ENCODE measurements at regions not wholly inside any gene's neighbourhood (a gene's known extent, or its start where the extent isn't known, plus 50 kb on each side); places are given as distances from the start of the nearest gene placed in this dataset.
"Not testable (repeated sequence)": the region's sequence is repeated elsewhere in the genome, so short reads cannot be mapped to it uniquely, and the experiment has no call there.

- no peaks in the 10 kb centered on the region for H3K27me3 ChIP-seq
- H3K4me3 ChIP-seq = no peak overlapping the region
- no peak for TF ChIP-seq POLR2A (IDR thresholded peaks at IDR 0.05)
- H3K4me1 ChIP-seq = no peaks in the 10 kb centered on the region
- no peak for DNase-seq
- H3K27ac ChIP-seq = no peak overlapping the region
- H3K9me3 ChIP-seq = no peaks in the 10 kb centered on the region
- no peaks in the 10 kb centered on the region for H3K36me3 ChIP-seq
Observed at GRCh38 chr14:59017285-59017965, 171.0 kb upstream of the DAAM1 start.

- Histone ChIP-seq H3K4me3 (no peak overlapping the region), H3K27me3 (no peaks in the 10 kb centered on the region), H3K36me3 (no peaks in the 10 kb centered on the region), H3K27ac (no peak overlapping the region), H3K4me1 (no peaks in the 10 kb centered on the region), H3K9me3 (no peaks in the 10 kb centered on the region)
- TF ChIP-seq CTCF (IDR thresholded peaks at IDR 0.05) = no peak
- no peak for TF ChIP-seq POLR2A (IDR thresholded peaks at IDR 0.05)
- no peak for DNase-seq
Observed at GRCh38 chr14:59018460-59018859, 170.0 kb upstream of the DAAM1 start.

- no peak overlapping the region for H3K4me3 ChIP-seq
- TF ChIP-seq POLR2A (IDR thresholded peaks at IDR 0.05) (no peak), CTCF (IDR thresholded peaks at IDR 0.05) (no peak)
- H3K27ac ChIP-seq = no peak overlapping the region
- DNase-seq = no peak
- H3K36me3 ChIP-seq = no peaks in the 10 kb centered on the region
- H3K4me1 ChIP-seq = no peaks in the 10 kb centered on the region
- no peaks in the 10 kb centered on the region for H3K27me3 ChIP-seq
- H3K9me3 ChIP-seq = no peaks in the 10 kb centered on the region
Observed at GRCh38 chr14:59018978-59019377, 169.5 kb upstream of the DAAM1 start.

- H3K36me3 ChIP-seq = no peaks in the 10 kb centered on the region
- DNase-seq = no peak
Observed at GRCh38 chr14:59020382-59020781, 168.1 kb upstream of the DAAM1 start.

GRCh38 chr14:59022144-59022543 is 166.3 kb upstream of the DAAM1 start:
- no peaks in the 10 kb centered on the region for H3K36me3 ChIP-seq
- no peak overlapping the region for H3K27ac ChIP-seq
- TF ChIP-seq POLR2A (IDR thresholded peaks at IDR 0.05) (no peak), CTCF (IDR thresholded peaks at IDR 0.05) (peak in 1 of 6 experiments; percentile 16)
- no peaks in the 10 kb centered on the region for H3K27me3 ChIP-seq
- DNase-seq = no peak
- no peaks in the 10 kb centered on the region for H3K4me1 ChIP-seq
- no peaks in the 10 kb centered on the region for H3K9me3 ChIP-seq
- H3K4me3 ChIP-seq = no peak overlapping the region

More at GRCh38 chr14:59020382-59020781, 168.1 kb upstream of the DAAM1 start:
- no peaks in the 10 kb centered on the region for H3K9me3 ChIP-seq
- TF ChIP-seq CTCF (IDR thresholded peaks at IDR 0.05) (peak in 3 of 6 experiments; percentile 38 to 45 (median 43)), POLR2A (IDR thresholded peaks at IDR 0.05) (no peak)
- no peaks in the 10 kb centered on the region for H3K27me3 ChIP-seq
- no peak overlapping the region for H3K4me3 ChIP-seq
- no peak overlapping the region for H3K27ac ChIP-seq
- no peaks in the 10 kb centered on the region for H3K4me1 ChIP-seq

GRCh38 chr14:59026081-59026480 is 162.4 kb upstream of the DAAM1 start:
- Histone ChIP-seq H3K27me3 (no peaks in the 10 kb centered on the region), H3K27ac (no peak overlapping the region), H3K9me3 (no peaks in the 10 kb centered on the region), H3K4me3 (no peak overlapping the region), H3K36me3 (no peaks in the 10 kb centered on the region), H3K4me1 (no peaks in the 10 kb centered on the region)
- no peak for DNase-seq
- TF ChIP-seq POLR2A (IDR thresholded peaks at IDR 0.05) (no peak), CTCF (IDR thresholded peaks at IDR 0.05) (no peak)

- H3K27me3 ChIP-seq, H3K4me1 ChIP-seq, H3K36me3 ChIP-seq, H3K27ac ChIP-seq, DNase-seq, H3K9me3 ChIP-seq, H3K4me3 ChIP-seq: not testable (repeated sequence)
Observed at GRCh38 chr14:59026640-59027039, 161.8 kb upstream of the DAAM1 start.

All from Peyer's patch (tissue), 4 donors.